Testis (tissue), 2 donors: ENCODE measurements at regions not wholly inside any gene's neighbourhood (a gene's known extent, or its start where the extent isn't known, plus 50 kb on each side); places are given as distances from the start of the nearest gene placed in this dataset.
"Not testable (repeated sequence)": the region's sequence is repeated elsewhere in the genome, so short reads cannot be mapped to it uniquely, and the experiment has no call there.

Experiments used
- CTCF ChIP-seq, 3 experiments: fragments of 450-650 bp in 2 of 3; fragments of 200-600 bp in 1 of 3; sonication (generic) in 1 of 3; IDR thresholded peaks; one replicate each; pipeline ENCODE4 v1.5.1; 2016 to 2019; ENCODE audit warnings: antibody characterized with exemption in 3 of 3, mild to moderate bottlenecking in 2 of 3, moderate library complexity in 1 of 3
- POLR2A ChIP-seq: fragments of 450-650 bp; IDR thresholded peaks from one replicate; pipeline ENCODE4 v1.6.1; 2017; ENCODE audit warnings: antibody characterized with exemption, mild to moderate bottlenecking, moderate library complexity

DNA sequence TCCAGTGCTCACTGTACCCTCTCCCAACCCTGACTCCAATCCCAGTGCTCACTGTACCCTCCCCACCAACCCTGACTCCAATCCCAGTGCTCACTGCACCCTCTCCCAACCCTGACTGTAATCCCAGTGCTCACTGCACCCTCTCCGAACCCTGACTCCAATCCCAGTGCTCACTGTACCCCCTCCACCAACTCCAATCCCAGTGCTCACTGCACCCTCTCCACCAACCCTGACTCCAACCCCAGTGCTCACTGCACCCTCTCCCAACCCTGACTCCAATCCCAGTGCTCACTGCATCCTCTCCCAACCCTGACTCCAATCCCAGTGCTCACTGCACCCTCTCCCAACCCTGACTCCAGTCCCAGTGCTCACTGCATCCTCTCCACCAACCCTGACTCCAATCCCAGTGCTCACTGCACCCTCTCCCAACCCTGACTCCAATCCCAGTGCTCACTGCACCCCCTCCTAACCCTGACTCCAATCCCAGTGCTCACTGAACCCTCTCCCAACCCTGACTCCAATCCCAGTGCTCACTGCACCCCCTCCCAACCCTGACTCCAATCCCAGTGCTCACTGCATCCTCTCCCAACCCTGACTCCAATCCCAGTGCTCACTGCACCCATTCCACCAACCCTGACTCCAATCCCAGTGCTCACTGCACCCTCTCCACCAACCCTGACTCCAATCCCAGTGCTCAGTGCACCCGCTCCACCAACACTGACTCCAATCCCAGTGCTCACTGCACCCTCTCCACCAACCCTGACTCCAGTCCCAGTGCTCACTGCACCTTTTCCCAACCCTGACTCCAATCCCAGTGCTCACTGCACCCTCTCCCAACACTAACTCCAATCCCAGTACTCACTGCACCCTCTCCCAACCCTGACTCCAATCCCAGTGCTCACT, 136.3 kb upstream of the ZNF618 start:
- not testable (repeated sequence) for TF ChIP-seq CTCF (IDR thresholded peaks at IDR 0.05); POLR2A
